HG03354 (cell line): ENCODE measurements at regions not wholly inside any gene's neighbourhood (a gene's known extent, or its start where the extent isn't known, plus 50 kb on each side); places are given as distances from the start of the nearest gene placed in this dataset.

Source experiments
- ATAC-seq: cut with Tn5 transposase; IDR thresholded peaks from one replicate; pipeline ENCODE4 v1.9.1; 2021; ENCODE audit warnings: mild to moderate bottlenecking; ENCODE audit not compliant: unreplicated experiment, poor library complexity, severe bottlenecking

DNA sequence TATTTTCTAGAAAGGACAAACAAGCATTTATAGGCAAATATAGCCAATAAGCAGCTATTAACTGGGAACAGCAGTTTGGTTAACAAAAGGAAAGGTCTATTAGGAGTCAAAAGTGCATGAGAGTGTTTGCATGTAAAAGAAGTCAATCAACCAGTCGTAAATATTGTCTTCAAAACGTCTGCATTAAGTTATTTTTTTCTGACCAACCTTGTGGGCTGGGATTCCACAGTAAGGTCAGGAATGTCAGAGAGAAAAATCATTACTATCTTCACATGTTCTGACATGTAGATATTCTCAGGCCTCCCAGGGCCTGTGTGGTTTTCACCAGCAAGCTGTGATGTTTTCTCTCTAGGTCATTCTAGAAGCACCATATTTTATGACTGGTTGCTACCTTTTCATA, 922.5 kb downstream of the SUCLG1 start:
- ATAC-seq = no peak

DNA sequence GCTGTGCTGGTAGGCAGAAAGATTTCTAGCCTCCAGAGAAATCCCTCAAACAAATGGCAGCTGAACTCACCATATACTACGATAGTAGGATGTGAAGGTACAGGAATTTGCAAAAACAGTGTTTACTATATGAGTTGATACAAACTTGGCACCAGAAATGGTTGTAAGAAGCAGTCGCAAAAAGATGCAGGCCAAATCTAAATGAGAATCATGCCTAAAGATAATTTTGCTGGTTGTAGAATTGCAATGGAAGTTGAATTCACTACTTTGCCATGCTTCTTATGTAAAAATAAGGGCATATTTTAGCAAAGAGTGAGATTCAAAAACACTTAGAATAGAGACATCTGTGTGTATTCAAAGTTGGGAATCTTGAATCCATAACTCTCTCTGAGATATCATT, 924.7 kb downstream of the SUCLG1 start:
- no peak for ATAC-seq

DNA sequence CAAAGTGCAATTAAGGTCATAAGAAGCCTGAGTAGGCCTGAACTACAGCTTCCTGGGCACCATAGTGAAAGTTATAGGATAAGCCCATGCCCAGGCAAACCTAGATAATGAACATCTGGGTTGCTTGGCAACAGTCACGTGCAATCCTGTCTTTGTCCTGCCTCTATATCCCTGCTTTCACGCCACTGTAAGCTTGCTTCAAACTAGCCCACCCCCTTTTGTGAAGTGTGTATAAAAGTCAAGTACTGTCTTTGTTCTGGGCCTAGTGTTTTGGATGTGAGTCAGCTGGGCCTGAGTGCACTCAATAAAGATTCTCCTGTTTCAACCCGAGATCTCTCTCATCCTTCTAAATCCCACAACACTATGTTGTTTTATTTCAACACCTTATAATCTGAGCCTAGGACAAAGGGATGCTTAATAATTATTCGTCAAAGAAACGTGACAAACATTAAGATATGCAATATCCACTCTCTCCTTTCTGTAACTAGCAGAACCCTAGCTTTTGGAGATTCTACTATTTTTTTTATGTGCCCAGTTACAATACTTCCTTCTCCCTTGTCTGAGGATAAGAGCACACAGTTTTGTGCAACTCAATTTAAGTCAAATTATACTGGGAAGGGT, 927.8 kb downstream of the SUCLG1 start:
- ATAC-seq = no peak

DNA sequence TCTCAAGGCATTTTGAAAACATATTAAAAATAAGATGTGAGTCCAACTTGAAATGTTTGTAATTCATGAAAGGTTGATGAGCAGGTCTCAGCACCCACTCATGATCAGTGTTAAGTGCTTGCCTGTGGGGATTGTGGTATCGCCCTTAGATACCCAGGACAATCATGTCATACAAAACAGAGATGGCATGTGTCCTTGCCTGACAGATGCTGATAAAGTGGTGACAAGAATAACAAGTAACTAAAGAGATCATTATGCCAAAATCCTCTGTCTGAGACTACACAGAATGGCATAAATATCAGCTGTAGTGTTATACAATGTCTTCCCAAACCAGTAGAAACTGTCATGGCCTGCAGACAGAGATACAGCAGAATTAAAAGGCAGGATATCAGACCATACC, 930.3 kb downstream of the SUCLG1 start:
- ATAC-seq = no peak

DNA sequence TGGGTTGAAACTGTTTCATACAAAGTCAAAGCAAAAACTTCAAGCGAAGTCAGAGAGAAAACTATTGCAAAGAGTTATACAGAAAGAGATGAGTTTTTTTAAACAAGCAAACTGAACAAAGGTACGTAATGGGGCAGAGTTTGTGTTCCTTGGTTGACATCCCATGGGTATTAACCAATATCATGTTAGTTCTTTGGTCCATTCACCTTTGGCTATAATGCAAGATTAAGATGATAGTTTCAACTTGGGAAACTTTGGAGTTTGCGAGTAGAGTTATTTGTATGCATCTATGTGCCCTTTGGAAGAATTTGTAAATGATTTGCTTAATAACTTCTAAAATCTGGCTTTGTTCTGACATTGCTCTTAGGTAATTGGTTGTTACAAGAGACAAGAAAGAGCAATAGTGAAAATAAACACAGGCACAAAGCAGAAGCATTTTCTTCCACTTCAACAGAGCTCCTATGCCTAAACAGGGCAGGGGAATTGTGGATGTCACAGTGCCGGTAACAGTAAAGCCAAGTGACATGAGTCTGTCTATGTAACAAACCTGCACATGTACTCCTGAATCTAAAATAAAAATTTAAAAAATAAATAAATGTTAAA, 936.1 kb downstream of the SUCLG1 start:
- ATAC-seq = no peak

DNA sequence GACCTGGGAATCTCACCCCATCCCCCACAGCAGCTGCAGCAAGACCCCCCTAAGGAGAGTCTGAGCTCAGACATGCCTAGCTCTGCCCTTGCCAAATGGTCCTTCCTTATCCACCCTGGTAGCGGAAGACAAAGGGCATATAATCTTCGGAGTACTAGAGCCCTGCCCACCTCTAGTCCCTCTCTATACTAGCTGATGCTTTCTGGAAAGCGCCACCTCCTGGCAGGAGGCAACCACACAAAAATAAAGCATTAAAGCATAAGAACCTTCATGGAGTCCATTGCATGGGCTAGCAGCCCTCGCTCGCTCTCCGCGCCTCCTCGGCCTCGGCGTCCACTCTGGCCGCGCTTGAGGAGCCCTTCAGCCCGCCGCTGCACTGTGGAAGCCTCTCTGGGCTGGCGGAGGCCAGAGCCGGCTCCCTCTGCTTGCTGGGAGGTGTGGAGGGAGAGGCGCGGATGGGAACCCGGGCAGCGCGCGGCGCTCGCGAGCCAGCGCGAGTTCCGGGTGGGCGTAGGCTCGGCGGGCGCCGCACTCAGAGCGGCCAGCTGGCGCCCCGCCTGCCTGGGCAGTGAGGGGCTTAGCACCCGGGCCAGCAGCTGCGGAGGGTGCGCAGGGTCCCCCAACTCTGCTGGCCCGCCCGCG, 941.2 kb downstream of the SUCLG1 start:
- no peak for ATAC-seq

DNA sequence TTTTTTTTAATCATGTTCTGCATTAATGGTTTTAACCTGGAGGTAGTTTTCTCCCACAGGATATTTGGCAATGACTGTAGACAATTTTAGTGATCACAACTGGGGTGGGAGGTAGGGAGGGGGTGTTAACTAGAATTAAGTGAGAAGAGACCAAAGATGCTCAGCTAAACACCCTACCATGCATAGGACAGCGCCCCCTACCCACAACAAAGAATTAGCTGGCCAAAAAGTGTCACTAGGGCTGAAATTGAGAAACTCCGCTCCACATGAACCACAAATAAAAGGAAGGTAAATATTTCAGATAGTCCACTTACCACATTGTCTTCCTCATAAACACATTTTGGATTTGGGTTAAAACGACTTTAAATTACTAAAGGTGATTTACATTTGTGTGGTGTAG, 942.6 kb downstream of the SUCLG1 start:
- no peak for ATAC-seq

DNA sequence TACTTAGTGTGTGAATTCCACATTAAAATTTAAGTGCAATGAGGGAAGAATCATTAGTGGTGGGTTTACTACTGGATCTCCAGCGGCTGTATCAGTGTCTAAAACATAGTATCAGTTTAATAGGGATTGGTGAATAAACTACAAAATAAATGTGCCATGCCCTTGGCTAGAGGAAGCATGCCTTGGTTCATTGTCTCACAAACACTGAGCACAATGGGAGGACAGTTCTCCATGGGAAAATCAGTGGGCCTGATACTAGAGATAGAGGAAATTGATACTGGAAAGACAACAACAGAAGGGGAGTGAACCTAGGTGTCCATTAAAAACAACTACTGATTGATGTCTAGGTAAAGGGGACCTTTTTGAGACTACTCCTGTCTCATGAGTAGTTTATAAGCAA, 971.6 kb downstream of the SUCLG1 start:
- ATAC-seq = no peak

DNA sequence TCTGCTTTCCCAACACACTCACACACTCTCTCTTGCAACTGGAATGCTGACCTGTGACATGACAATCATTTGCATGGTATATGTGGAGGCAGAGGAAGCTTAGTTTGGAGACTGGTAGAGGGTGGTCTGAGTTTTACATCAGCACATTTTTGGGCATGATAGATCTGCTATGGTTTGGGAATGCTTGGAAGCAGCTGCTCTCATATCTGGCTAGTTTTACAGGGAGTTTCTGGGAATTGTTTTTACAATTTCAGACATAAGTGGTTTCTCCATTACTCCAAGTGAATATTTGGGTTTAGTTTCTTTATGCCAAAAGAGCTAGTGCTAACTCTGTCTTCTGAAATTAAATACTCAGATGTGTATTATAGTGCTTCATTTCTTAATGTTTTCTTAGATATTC, 977.6 kb downstream of the SUCLG1 start:
- ATAC-seq = no peak

DNA sequence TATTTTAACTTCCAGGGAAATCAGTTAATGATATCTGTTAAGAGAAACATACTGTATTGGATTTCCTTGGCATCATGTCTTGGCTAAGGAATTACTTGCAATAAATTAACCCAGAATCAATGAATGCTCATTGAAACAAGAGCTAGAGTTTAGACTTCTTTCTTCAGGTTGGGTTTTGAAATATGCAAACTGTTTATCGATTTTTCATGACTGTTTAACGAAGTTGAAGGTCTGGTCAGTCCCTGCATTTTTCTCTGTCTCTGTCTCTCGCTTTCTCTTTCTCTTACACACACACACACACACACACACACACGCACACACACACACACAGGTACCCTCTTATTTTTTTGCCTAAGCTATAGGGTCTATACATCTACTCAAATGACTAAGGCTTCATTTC, 981.0 kb downstream of the SUCLG1 start:
- ATAC-seq = no peak

DNA sequence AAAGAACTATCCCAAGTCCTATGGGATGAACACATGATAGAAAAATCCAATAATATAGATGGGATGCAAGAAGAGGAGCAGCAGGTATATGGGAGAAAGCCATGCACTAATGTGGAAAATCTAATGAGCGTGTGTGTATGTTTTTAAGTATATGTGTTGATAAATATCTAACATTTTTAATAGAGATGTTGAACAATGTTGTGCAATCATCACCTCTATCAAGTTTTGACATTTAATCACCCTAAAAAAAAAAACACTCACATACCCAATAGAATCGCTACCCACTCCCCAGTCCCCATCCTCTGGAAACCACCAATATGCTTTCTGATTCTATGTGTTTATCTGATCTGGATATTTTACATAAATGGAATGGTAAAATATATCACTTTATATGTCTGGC, 983.7 kb downstream of the SUCLG1 start:
- no peak for ATAC-seq

DNA sequence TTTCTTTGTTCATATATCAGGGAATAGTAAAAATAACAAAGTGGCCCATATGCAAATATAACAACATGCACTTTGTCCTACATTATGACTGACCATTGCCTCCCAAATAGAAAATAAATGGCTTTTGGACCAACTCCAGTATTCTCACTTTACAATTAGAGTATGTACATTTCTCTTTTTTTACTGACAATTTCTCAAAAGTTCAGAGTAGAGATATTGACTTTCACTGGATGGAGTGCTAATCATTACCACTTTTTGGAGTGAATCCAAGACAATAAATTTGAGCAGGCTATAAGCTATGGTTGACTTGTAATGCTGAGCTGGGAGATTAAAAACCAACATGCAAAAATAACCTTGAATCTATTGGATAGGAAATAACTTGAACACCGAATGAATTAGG, 987.4 kb downstream of the SUCLG1 start:
- no peak for ATAC-seq

DNA sequence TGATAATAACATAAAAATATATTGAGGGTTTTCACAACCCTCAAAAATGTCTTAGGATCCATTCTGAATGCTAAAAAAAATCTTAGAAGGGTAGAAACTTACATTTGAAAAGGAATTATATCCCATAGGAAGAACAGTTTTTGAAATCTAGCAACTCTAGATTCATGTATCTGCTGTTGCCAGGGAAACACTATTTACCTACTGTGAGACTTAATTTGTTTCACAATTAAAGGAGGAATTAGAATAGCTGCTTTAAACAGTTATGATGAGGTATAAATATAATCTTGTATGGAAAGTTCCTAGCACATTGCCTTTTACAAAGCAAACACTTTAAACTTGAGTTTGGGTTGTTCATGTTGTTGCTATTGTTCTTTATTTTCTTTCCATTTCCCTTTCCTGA, 988.2 kb downstream of the SUCLG1 start:
- ATAC-seq = no peak

DNA sequence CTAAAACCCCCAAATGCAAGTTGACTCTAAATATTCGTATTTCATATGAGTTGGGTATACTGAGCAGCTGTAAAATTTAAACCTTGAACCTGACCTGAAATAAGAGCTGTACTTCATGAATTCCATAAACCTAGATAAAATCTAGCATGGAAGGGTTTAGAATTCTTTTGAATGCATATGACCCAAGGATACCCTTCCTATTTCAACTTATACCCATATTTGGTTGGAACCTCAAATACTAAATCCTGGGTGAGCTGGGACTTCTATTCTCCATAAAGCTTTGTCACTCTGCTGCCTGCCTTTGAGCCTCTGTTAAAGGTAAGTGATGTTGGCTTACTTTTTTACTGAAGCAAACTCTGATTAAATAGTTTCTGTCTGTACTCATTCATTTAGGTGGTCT, 994.6 kb downstream of the SUCLG1 start:
- no peak for ATAC-seq

DNA sequence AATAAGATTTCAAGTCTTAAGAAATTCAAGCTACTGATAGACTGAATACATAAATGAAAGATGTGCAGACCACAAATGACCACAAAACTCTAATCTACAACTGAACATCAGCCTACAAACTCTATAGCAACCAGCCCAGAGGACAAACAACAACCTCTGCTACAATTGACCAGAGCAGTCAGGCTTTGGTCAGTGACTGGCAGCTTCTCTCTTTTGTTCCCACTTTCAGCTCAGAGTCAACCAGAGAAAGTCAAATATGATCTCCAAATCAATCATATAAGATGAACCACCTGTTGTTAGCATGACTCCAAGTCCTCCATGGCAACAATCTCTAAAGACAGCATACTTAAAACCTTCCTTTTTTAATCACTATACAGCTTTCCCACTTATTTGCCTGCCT, 996.2 kb downstream of the SUCLG1 start:
- no peak for ATAC-seq

DNA sequence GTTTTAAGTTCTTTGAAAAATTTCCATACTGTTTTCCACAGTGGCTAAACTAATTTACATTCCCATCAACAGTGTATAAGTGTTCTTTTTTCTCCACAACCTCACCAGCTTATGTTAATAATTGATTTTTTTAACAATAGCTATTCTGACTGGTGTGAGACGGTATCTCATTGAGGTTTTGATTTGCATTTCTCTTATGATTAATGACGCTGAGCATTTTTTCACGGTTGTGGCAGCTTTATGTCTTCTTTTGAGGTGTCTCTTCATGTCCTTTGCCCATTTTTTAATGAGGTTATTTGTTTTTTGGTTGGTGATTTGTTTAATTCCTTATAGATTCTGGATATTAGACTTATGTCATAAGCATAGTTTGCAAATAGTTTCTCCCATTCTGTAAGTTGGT, 997.9 kb downstream of the SUCLG1 start:
- no peak for ATAC-seq

DNA sequence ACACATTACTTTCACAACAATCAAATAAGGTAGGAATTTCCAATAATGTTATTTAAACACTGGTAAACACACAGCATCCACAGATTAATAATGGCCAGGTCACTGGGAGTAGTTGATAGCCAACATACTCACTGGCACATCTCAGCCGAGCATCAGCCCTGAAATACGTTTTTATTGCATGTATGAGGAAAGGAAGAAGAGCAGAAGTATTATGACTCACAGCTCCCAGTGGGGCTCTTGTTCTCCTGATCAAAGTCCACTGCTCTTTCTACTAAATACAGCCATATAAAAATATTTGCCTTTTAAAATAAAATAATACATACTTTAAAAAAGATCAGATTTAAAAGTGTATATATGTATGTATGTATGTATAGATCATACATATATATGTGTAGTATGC, 999.6 kb downstream of the SUCLG1 start:
- no peak for ATAC-seq

DNA sequence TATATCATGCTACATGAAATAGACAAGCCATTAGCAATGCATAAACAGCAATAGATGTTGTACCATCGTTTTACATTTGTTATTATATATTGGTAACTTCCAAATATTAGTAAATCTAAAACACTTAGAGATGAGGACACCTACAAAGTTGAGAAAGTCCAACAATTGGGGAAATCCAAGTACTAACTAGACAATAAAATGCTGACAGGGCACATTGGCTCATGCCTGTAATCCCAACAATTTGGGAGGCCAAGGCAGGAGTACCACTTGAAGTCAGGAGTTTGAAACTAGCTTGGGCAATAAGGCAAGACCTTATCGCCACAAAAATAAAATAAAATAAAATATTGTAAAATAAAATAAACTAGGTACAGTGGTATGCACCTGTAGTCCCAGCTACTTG, 1023.1 kb downstream of the SUCLG1 start:
- ATAC-seq = no peak

DNA sequence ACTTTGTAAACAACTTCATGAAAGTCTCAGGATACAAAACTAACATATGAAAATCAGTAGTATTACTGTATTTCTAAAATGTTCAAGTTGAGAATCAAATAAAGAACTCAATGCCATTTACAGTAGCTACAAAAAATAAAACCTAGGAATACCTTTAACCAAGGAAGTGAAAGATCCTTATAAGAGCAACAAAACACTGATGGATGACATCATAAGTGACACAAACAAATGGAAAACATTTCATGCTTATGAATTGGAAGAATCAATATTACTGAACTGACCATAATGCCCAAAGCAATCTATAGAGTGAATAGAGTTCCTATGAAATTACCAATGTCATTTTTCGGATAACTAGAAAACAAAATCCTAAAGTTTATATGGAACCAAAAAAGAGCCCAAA, 1038.1 kb downstream of the SUCLG1 start:
- no peak for ATAC-seq

DNA sequence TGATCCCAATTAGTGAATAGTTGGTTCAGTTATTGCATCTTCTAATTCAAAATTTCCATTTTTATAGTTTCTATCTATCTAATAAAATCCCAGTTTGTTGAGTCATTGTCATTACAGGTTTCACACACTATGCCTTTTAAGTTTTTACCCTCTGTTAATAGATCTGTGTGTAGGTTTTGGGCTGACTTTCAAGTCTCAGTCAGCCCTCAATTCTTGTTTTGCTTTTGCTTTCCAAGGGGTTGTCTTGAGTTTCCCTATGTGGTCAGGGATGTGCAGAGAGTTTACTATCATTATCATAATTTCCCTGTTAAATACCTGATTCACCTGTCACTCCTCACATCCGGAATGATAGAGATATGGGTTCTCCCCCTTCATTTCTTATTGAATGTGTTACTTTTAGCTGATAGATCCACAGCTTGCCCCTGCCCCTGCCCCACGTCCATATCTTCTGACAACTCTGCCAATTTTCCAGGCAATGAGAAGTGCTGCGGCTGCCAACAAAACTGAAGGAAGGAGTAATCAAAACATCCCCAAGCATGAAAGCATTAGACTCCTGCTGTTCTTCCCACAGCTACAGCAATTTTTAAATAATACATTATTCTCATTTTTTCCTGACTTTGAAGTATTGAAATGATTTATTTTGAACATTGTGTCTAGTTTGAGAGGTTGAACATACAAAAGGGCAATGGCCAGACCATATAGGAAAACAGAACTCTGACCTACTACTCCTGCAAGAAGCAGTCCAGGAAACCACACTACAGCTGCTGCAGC, 1064.8 kb downstream of the SUCLG1 start:
- ATAC-seq = no peak

DNA sequence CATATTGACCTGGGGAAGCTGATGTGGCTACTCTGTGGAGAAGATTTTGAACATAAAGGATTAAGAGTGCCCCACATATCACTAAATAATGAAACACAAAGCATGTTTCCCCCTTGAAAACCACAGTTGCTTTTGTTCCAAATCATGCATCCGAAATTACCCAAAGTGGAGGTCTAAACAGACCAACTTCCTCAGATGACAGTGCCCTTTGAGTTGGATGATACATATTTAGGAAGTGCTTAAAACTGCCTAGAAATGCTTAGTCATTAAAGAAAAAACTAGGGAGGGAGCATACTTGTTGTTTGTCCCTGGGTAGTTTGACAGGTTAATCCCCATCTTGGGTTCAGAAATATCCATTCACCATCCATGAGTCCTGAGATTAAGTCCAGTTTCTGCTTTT, 1070.3 kb downstream of the SUCLG1 start:
- no peak for ATAC-seq
